Adrenal gland (tissue), 5 donors: ENCODE measurements at regions not wholly inside any gene's neighbourhood (a gene's known extent, or its start where the extent isn't known, plus 50 kb on each side); places are given as distances from the start of the nearest gene placed in this dataset.
"Not testable (repeated sequence)": the region's sequence is repeated elsewhere in the genome, so short reads cannot be mapped to it uniquely, and the experiment has no call there.

Source experiments
- CTCF ChIP-seq, 6 experiments: fragments of 450-650 bp in 4 of 6; fragments of 200-600 bp in 2 of 6; sonication (generic) in 1 of 6; IDR thresholded peaks; 1 replicate in 5 of 6; 2 replicates in 1 of 6; pipeline versions ENCODE4 v1.5.1 to v1.8.0; 2016 to 2021; ENCODE audit warnings: antibody characterized with exemption in 6 of 6, mild to moderate bottlenecking in 2 of 6, moderate library complexity in 1 of 6
- POLR2A ChIP-seq, 2 donors: fragments of 450-650 bp; IDR thresholded peaks; one replicate each; pipeline ENCODE4 v1.6.1; 2017; ENCODE audit warnings: antibody characterized with exemption in 2 of 2, mild to moderate bottlenecking in 2 of 2, moderate library complexity in 1 of 2
- donor health status: DM: no; HTN: no; CAD: no.

- TF ChIP-seq CTCF, POLR2A (IDR thresholded peaks at IDR 0.05): not testable (repeated sequence)
These were observed 425.6 kb downstream of the MRPL39 start for GRCh38 chr21:25181690-25182089.
